Tibial nerve (tissue), 4 donors: ENCODE measurements at regions not wholly inside any gene's neighbourhood (a gene's known extent, or its start where the extent isn't known, plus 50 kb on each side); places are given as distances from the start of the nearest gene placed in this dataset.

Experiments used
- DNase-seq, 2 donors: peaks; one replicate each; pipeline ENCODE4 v3.0.0-alpha.2; 2019; ENCODE audit warnings: low spot score in 2 of 2
- H3K27ac ChIP-seq, 4 donors: fragments of 200-600 bp; sonication (generic) in 3 of 4; one replicate each; pipeline ENCODE4 v1.5.1; 2017 to 2019; ENCODE audit warnings: mild to moderate bottlenecking in 1 of 4
- H3K27me3 ChIP-seq, 2 donors: fragments of 200-600 bp; sonication (generic) in 1 of 2; one replicate each; pipeline versions ENCODE4 v1.5.1 to v1.6.0; 2017 to 2019
- H3K36me3 ChIP-seq, 3 donors: fragments of 200-600 bp; sonication (generic); one replicate each; pipeline ENCODE4 v1.5.1; 2018 to 2019
- H3K4me1 ChIP-seq, 4 donors: fragments of 200-600 bp; sonication (generic) in 3 of 4; one replicate each; pipeline ENCODE4 v1.5.1; 2017 to 2019
- H3K4me3 ChIP-seq, 4 donors: fragments of 200-600 bp; sonication (generic) in 3 of 4; one replicate each; pipeline ENCODE4 v1.5.1; 2017 to 2019; ENCODE audit warnings: mild to moderate bottlenecking in 1 of 4, moderate library complexity in 1 of 4
- H3K9me3 ChIP-seq, 4 donors: fragments of 200-600 bp; sonication (generic) in 3 of 4; one replicate each; pipeline ENCODE4 v1.5.1; 2017 to 2019
- EP300 ChIP-seq, 2 donors: sonication (generic); formaldehyde crosslinking; IDR thresholded peaks; one replicate each; pipeline ENCODE4 v1.6.1; 2017; ENCODE audit warnings: antibody characterized with exemption in 2 of 2, mild to moderate bottlenecking in 1 of 2
- POLR2A ChIP-seq, 2 donors: fragments of 450-650 bp; IDR thresholded peaks; one replicate each; pipeline ENCODE4 v1.6.1; 2017; ENCODE audit warnings: antibody characterized with exemption in 2 of 2, mild to moderate bottlenecking in 2 of 2, moderate library complexity in 2 of 2
- WGBS, 2 donors: methylation state at CpG; one replicate each; pipeline ENCODE4 v1.1.5; 2018; 5-methylcytosine and 5-hydroxymethylcytosine counted together
- TF ChIP-seq, protein P1 (sequence below), 5 experiments: fragments of 200-600 bp in 3 of 5; fragments of 450-650 bp in 2 of 5; sonication (generic) in 3 of 5; IDR thresholded peaks; one replicate each; pipeline ENCODE4 v1.5.1; 2016 to 2019; ENCODE audit warnings: antibody characterized with exemption in 5 of 5, mild to moderate bottlenecking in 3 of 5, moderate library complexity in 2 of 5

DNA sequence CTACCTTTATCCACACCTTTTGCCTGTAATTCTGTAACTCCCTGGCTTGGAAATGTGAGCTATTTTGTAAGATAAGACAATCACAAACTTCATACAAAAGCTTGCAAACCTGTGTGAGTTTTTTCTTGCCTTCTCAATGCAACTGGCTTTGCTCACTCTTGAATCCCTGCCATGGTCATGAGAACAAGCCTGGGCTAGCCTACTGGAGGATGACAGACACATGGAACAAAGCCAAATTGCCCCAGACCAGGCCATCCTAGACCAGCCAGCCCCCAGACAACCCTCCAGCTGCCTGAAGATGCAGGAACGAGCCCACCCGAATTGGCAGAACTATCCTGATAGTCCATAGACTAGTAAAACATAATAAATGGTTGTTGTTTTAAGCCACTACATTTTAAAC lies 466.6 kb upstream of the ERCC4 start:
- H3K36me3 ChIP-seq: no peaks in the 10 kb centered on the region
- DNase-seq: no peak
- no peaks in the 10 kb centered on the region for H3K27me3 ChIP-seq
- TF ChIP-seq POLR2A (IDR thresholded peaks at IDR 0.05) (no peak), EP300 (IDR thresholded peaks at IDR 0.05) (no peak)
- TF ChIP-seq, protein P1, sequence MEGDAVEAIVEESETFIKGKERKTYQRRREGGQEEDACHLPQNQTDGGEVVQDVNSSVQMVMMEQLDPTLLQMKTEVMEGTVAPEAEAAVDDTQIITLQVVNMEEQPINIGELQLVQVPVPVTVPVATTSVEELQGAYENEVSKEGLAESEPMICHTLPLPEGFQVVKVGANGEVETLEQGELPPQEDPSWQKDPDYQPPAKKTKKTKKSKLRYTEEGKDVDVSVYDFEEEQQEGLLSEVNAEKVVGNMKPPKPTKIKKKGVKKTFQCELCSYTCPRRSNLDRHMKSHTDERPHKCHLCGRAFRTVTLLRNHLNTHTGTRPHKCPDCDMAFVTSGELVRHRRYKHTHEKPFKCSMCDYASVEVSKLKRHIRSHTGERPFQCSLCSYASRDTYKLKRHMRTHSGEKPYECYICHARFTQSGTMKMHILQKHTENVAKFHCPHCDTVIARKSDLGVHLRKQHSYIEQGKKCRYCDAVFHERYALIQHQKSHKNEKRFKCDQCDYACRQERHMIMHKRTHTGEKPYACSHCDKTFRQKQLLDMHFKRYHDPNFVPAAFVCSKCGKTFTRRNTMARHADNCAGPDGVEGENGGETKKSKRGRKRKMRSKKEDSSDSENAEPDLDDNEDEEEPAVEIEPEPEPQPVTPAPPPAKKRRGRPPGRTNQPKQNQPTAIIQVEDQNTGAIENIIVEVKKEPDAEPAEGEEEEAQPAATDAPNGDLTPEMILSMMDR (IDR thresholded peaks at IDR 0.05): no peak
- no peak overlapping the region for H3K4me3 ChIP-seq
- no peaks in the 10 kb centered on the region for H3K9me3 ChIP-seq
- WGBS, 2 donors: 63 to 68% methylated on average over 2 of the region's 2 CpGs
- no peaks in the 10 kb centered on the region for H3K4me1 ChIP-seq
- H3K27ac ChIP-seq: no peak overlapping the region

- no peaks in the 10 kb centered on the region for H3K27me3 ChIP-seq
- H3K36me3 ChIP-seq: no peaks in the 10 kb centered on the region
- no peaks in the 10 kb centered on the region for H3K9me3 ChIP-seq
- 60 to 61% methylated on average over 10 of the region's 10 CpGs for WGBS, 2 donors
- no peak overlapping the region for H3K27ac ChIP-seq
- TF ChIP-seq POLR2A (IDR thresholded peaks at IDR 0.05) (no peak), EP300 (IDR thresholded peaks at IDR 0.05) (no peak)
- TF ChIP-seq, protein P1 (IDR thresholded peaks at IDR 0.05): peak in 3 of 5 experiments; percentile 13 to 33 (median 17)
- no peak overlapping the region for H3K4me3 ChIP-seq
- no peaks in the 10 kb centered on the region for H3K4me1 ChIP-seq
- peak in 1 of 2 donors; percentile 32 for DNase-seq
Observed at GRCh38 chr16:13453938-13454553, 465.9 kb upstream of the ERCC4 start.

- DNase-seq: no peak
- WGBS, 2 donors: 72 to 77% methylated on average over 5 of the region's 5 CpGs
- no peaks in the 10 kb centered on the region for H3K4me1 ChIP-seq
- no peaks in the 10 kb centered on the region for H3K36me3 ChIP-seq
- TF ChIP-seq, protein P1 (IDR thresholded peaks at IDR 0.05): no peak
- TF ChIP-seq POLR2A (IDR thresholded peaks at IDR 0.05) (no peak), EP300 (IDR thresholded peaks at IDR 0.05) (no peak)
- H3K9me3 ChIP-seq: no peaks in the 10 kb centered on the region
- H3K27ac ChIP-seq: no peak overlapping the region
- no peaks in the 10 kb centered on the region for H3K27me3 ChIP-seq
- H3K4me3 ChIP-seq: no peak overlapping the region
Observed at GRCh38 chr16:13463619-13464018, 456.3 kb upstream of the ERCC4 start.

DNA sequence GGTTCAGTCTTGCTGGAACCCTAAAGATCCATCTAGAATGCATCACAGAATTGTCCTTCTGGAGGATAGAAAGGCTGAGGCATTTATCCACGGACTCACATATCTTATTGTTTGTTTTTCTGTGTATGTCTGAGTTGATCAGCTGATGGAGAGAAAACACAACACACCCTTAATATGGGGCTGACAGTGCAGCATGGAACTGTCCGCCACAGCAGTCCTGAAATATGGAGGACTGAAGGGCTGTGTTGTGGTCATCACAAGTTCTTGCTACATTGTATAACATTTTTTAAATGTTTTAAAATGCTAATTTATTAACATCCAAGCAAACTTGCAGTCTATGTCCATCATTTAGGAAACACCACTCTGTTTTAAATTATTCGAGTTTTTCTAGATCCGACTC lies 448.9 kb upstream of the ERCC4 start:
- 69 to 70% methylated on average over 4 of the region's 4 CpGs for WGBS, 2 donors
- H3K4me3 ChIP-seq: no peak overlapping the region
- DNase-seq: no peak
- H3K4me1 ChIP-seq: no peaks in the 10 kb centered on the region
- TF ChIP-seq POLR2A (IDR thresholded peaks at IDR 0.05): no peak
- TF ChIP-seq, protein P1 (IDR thresholded peaks at IDR 0.05): no peak
- no peak for TF ChIP-seq EP300 (IDR thresholded peaks at IDR 0.05)
- no peaks in the 10 kb centered on the region for H3K36me3 ChIP-seq
- H3K27me3 ChIP-seq: no peaks in the 10 kb centered on the region
- H3K27ac ChIP-seq: no peak overlapping the region
- no peaks in the 10 kb centered on the region for H3K9me3 ChIP-seq

DNA sequence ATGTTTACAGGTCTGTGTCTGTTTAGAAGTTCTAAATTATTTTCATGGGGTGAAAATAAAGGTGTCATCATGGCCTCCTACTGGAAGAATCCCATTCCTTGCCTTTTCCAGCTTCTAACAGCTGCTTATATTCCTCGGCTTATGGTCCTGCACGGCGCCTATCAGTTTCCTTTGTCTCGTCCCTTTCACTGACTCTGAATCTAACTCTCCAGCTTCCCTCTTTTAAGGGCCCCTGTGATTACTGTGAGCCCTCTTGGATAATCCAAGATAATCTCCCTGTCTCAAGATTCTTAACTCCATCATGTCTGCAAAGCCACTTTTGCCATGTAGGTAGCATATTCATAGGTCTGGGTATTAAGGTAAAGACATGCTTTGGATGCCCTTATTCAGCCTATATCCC lies 441.0 kb upstream of the ERCC4 start:
- Histone ChIP-seq H3K9me3 (peaks cover 0 to 2% (median 0%) of the 10 kb centered on the region in 4 donors), H3K4me3 (no peak overlapping the region), H3K4me1 (no peaks in the 10 kb centered on the region), H3K27me3 (no peaks in the 10 kb centered on the region), H3K36me3 (no peaks in the 10 kb centered on the region), H3K27ac (no peak overlapping the region)
- 71 to 75% methylated on average over 4 of the region's 4 CpGs for WGBS, 2 donors
- no peak for DNase-seq
- no peak for TF ChIP-seq EP300 (IDR thresholded peaks at IDR 0.05)
- TF ChIP-seq, protein P1 (IDR thresholded peaks at IDR 0.05): no peak
- TF ChIP-seq POLR2A (IDR thresholded peaks at IDR 0.05): no peak
